Glutamatergic neuron (in vitro differentiated cells): ENCODE measurements at regions not wholly inside any gene's neighbourhood (a gene's known extent, or its start where the extent isn't known, plus 50 kb on each side); places are given as distances from the start of the nearest gene placed in this dataset.
"Not testable (repeated sequence)": the region's sequence is repeated elsewhere in the genome, so short reads cannot be mapped to it uniquely, and the experiment has no call there.

Source experiments
- DNase-seq: peaks from one replicate; pipeline ENCODE4 v3.0.0; 2022
- H3K27ac Mint-ChIP-seq: one replicate; pipeline ENCODE4 v1.8.0; 2020; ENCODE audit warnings: mild to moderate bottlenecking, mixed read lengths, inconsistent platforms; ENCODE audit not compliant: unreplicated experiment
- H3K27me3 Mint-ChIP-seq: one replicate; pipeline ENCODE4 v1.8.0; 2020; ENCODE audit warnings: mild to moderate bottlenecking, moderate library complexity, mixed read lengths, inconsistent platforms; ENCODE audit not compliant: unreplicated experiment
- H3K36me3 Mint-ChIP-seq: one replicate; pipeline ENCODE4 v1.8.0; 2020; ENCODE audit warnings: mild to moderate bottlenecking, mixed read lengths, inconsistent platforms; ENCODE audit not compliant: unreplicated experiment
- H3K4me1 Mint-ChIP-seq: one replicate; pipeline ENCODE4 v1.8.0; 2020; ENCODE audit warnings: mild to moderate bottlenecking, low read depth, mixed read lengths, inconsistent platforms; ENCODE audit not compliant: unreplicated experiment
- H3K4me3 Mint-ChIP-seq: one replicate; pipeline ENCODE4 v1.8.0; 2020; ENCODE audit warnings: mild to moderate bottlenecking, mixed read lengths, inconsistent platforms; ENCODE audit not compliant: unreplicated experiment
- H3K9me3 Mint-ChIP-seq: one replicate; pipeline ENCODE4 v1.8.0; 2020; ENCODE audit warnings: mild to moderate bottlenecking, moderate library complexity, mixed read lengths, inconsistent platforms; ENCODE audit not compliant: unreplicated experiment
- CTCF ChIP-seq: fragments of 200-600 bp; sonication (generic); IDR thresholded peaks from one replicate; pipeline ENCODE4 v1.5.0; 2021; ENCODE audit not compliant: partially characterized antibody, unreplicated experiment

- Mint-ChIP-seq H3K4me1 (peaks cover 2% of the 10 kb centered on the region), H3K36me3 (no peaks in the 10 kb centered on the region), H3K4me3 (no peak overlapping the region), H3K9me3 (no peaks in the 10 kb centered on the region), H3K27me3 (peaks cover 3% of the 10 kb centered on the region), H3K27ac (no peak overlapping the region)
- DNase-seq, result no peak
- no peak for TF ChIP-seq CTCF
These were observed 854.2 kb upstream of the ZEB2 start for GRCh38 chr2:145374165-145374564.

GRCh38 chr2:145367334-145367733 is 847.4 kb upstream of the ZEB2 start:
- not testable (repeated sequence) for H3K27ac Mint-ChIP-seq, H3K36me3 Mint-ChIP-seq, H3K4me1 Mint-ChIP-seq, H3K9me3 Mint-ChIP-seq, H3K27me3 Mint-ChIP-seq, DNase-seq, H3K4me3 Mint-ChIP-seq

GRCh38 chr2:145366341-145366740 is 846.4 kb upstream of the ZEB2 start:
- no peaks in the 10 kb centered on the region for H3K9me3 Mint-ChIP-seq
- no peaks in the 10 kb centered on the region for H3K36me3 Mint-ChIP-seq
- no peak for TF ChIP-seq CTCF
- no peaks in the 10 kb centered on the region for H3K4me1 Mint-ChIP-seq
- no peak for DNase-seq
- no peak overlapping the region for H3K27ac Mint-ChIP-seq
- no peaks in the 10 kb centered on the region for H3K27me3 Mint-ChIP-seq
- no peak overlapping the region for H3K4me3 Mint-ChIP-seq

GRCh38 chr2:145360129-145360790 is 840.3 kb upstream of the ZEB2 start:
- Mint-ChIP-seq H3K27ac (no peak overlapping the region), H3K4me1 (no peaks in the 10 kb centered on the region), H3K9me3 (no peaks in the 10 kb centered on the region), H3K4me3 (no peak overlapping the region), H3K27me3 (no peaks in the 10 kb centered on the region), H3K36me3 (no peaks in the 10 kb centered on the region)
- DNase-seq, result no peak
- no peak for TF ChIP-seq CTCF

- no peak overlapping the region for H3K27ac Mint-ChIP-seq
- H3K27me3 Mint-ChIP-seq, result no peaks in the 10 kb centered on the region
- DNase-seq, result no peak
- H3K36me3 Mint-ChIP-seq, result no peaks in the 10 kb centered on the region
- H3K9me3 Mint-ChIP-seq, result no peaks in the 10 kb centered on the region
- TF ChIP-seq CTCF, result no peak
- H3K4me3 Mint-ChIP-seq, result no peak overlapping the region
- H3K4me1 Mint-ChIP-seq, result no peaks in the 10 kb centered on the region
These were observed 839.6 kb upstream of the ZEB2 start for GRCh38 chr2:145359561-145359960.

- H3K4me3 Mint-ChIP-seq, result no peak overlapping the region
These were observed 836.1 kb upstream of the ZEB2 start for GRCh38 chr2:145356056-145356455.

More at GRCh38 chr2:145356056-145356455, 836.1 kb upstream of the ZEB2 start:
- no peaks in the 10 kb centered on the region for H3K9me3 Mint-ChIP-seq
- no peak for TF ChIP-seq CTCF
- no peaks in the 10 kb centered on the region for H3K36me3 Mint-ChIP-seq
- no peaks in the 10 kb centered on the region for H3K4me1 Mint-ChIP-seq
- H3K27ac Mint-ChIP-seq, result no peak overlapping the region
- no peak for DNase-seq
- no peaks in the 10 kb centered on the region for H3K27me3 Mint-ChIP-seq
